ENCODE measurements at regions not wholly inside any gene's neighbourhood (a gene's known extent, or its start where the extent isn't known, plus 50 kb on each side); places are given as distances from the start of the nearest gene placed in this dataset.

GRCh38 chr3:95154766-95155165, 1091.9 kb downstream of the NSUN3 start:
- TF ChIP-seq POLR2AphosphoS5 (IDR thresholded peaks at IDR 0.05; ENCODE audit: low read depth) (no peak), REST (IDR thresholded peaks at IDR 0.05; ENCODE audit: unreplicated experiment) (no peak), CTCF (conservative IDR thresholded peaks at IDR 0.05; ENCODE audit: low read depth in 2 of 2) (no peak), STAT1 (IDR thresholded peaks at IDR 0.05; ENCODE audit: unreplicated experiment) (no peak), EZH2 (IDR thresholded peaks at IDR 0.05; ENCODE audit: low read depth, unreplicated experiment) (no peak), EZH2phosphoT487 (IDR thresholded peaks at IDR 0.05; ENCODE audit: unreplicated experiment) (no peak), CREB1 (CRISPR knock-in tag; IDR thresholded peaks at IDR 0.05; ENCODE audit: low read depth) (no peak), JUNB (IDR thresholded peaks at IDR 0.05; ENCODE audit: unreplicated experiment) (no peak), ZNF114 (CRISPR knock-in tag; IDR thresholded peaks at IDR 0.05) (no peak), ZNF331 (CRISPR knock-in tag; IDR thresholded peaks at IDR 0.05; ENCODE audit: low read depth) (no peak)
- TF ChIP-seq, protein P1, sequence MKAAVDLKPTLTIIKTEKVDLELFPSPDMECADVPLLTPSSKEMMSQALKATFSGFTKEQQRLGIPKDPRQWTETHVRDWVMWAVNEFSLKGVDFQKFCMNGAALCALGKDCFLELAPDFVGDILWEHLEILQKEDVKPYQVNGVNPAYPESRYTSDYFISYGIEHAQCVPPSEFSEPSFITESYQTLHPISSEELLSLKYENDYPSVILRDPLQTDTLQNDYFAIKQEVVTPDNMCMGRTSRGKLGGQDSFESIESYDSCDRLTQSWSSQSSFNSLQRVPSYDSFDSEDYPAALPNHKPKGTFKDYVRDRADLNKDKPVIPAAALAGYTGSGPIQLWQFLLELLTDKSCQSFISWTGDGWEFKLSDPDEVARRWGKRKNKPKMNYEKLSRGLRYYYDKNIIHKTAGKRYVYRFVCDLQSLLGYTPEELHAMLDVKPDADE (IDR thresholded peaks at IDR 0.05), result no peak
- TF ChIP-seq, protein P2, sequence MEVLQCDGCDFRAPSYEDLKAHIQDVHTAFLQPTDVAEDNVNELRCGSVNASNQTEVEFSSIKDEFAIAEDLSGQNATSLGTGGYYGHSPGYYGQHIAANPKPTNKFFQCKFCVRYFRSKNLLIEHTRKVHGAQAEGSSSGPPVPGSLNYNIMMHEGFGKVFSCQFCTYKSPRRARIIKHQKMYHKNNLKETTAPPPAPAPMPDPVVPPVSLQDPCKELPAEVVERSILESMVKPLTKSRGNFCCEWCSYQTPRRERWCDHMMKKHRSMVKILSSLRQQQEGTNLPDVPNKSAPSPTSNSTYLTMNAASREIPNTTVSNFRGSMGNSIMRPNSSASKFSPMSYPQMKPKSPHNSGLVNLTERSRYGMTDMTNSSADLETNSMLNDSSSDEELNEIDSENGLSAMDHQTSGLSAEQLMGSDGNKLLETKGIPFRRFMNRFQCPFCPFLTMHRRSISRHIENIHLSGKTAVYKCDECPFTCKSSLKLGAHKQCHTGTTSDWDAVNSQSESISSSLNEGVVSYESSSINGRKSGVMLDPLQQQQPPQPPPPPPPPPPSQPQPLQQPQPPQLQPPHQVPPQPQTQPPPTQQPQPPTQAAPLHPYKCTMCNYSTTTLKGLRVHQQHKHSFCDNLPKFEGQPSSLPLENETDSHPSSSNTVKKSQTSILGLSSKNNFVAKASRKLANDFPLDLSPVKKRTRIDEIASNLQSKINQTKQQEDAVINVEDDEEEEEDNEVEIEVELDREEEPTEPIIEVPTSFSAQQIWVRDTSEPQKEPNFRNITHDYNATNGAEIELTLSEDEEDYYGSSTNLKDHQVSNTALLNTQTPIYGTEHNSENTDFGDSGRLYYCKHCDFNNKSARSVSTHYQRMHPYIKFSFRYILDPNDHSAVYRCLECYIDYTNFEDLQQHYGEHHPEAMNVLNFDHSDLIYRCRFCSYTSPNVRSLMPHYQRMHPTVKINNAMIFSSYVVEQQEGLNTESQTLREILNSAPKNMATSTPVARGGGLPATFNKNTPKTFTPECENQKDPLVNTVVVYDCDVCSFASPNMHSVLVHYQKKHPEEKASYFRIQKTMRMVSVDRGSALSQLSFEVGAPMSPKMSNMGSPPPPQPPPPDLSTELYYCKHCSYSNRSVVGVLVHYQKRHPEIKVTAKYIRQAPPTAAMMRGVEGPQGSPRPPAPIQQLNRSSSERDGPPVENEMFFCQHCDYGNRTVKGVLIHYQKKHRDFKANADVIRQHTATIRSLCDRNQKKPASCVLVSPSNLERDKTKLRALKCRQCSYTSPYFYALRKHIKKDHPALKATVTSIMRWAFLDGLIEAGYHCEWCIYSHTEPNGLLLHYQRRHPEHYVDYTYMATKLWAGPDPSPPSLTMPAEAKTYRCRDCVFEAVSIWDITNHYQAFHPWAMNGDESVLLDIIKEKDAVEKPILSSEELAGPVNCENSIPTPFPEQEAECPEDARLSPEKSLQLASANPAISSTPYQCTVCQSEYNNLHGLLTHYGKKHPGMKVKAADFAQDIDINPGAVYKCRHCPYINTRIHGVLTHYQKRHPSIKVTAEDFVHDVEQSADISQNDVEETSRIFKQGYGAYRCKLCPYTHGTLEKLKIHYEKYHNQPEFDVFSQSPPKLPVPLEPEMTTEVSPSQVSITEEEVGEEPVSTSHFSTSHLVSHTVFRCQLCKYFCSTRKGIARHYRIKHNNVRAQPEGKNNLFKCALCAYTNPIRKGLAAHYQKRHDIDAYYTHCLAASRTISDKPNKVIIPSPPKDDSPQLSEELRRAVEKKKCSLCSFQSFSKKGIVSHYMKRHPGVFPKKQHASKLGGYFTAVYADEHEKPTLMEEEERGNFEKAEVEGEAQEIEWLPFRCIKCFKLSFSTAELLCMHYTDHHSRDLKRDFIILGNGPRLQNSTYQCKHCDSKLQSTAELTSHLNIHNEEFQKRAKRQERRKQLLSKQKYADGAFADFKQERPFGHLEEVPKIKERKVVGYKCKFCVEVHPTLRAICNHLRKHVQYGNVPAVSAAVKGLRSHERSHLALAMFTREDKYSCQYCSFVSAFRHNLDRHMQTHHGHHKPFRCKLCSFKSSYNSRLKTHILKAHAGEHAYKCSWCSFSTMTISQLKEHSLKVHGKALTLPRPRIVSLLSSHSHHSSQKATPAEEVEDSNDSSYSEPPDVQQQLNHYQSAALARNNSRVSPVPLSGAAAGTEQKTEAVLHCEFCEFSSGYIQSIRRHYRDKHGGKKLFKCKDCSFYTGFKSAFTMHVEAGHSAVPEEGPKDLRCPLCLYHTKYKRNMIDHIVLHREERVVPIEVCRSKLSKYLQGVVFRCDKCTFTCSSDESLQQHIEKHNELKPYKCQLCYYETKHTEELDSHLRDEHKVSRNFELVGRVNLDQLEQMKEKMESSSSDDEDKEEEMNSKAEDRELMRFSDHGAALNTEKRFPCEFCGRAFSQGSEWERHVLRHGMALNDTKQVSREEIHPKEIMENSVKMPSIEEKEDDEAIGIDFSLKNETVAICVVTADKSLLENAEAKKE (CRISPR knock-in tag; IDR thresholded peaks at IDR 0.05), result no peak

Data from GM23338 (cell line).